Panc1 (cell line): ENCODE measurements at regions not wholly inside any gene's neighbourhood (a gene's known extent, or its start where the extent isn't known, plus 50 kb on each side); places are given as distances from the start of the nearest gene placed in this dataset.

ENCODE experiments used
- ATAC-seq: fragments of 200-7000 bp; cut with Tn5 transposase; 2 replicates; pipeline ENCODE4 v1.9.1; 2020; ENCODE audit warnings: mild to moderate bottlenecking, moderate library complexity
- BruUV-seq: library from RNA; stranded (reverse); fragments of 400-500 nt; replicated peaks from 2 replicates; lab custom pipeline; 2021; lab: Mats Ljungman, UMichigan
- CTCF ChIA-PET: fragments of 300-600 bp; sonication (Branson Sonifier 250); formaldehyde crosslinking; loops from one replicate; lab custom pipeline; 2022; ENCODE audit warnings: antibody characterized with exemption; lab: Charles Lee
- POLR2A ChIA-PET: fragments of 300-600 bp; sonication (Branson Sonifier 250); formaldehyde crosslinking; loops from one replicate; lab custom pipeline; 2022; ENCODE audit warnings: antibody characterized with exemption; lab: Charles Lee
- DNase-seq: peaks from one replicate; pipeline ENCODE4 v3.0.0-alpha.2; 2010; ENCODE audit warnings: low read depth, low spot score
- H3K27ac ChIP-seq: 2 replicates; pipeline ENCODE4 v1.5.1; 2011; ENCODE audit warnings: mild to moderate bottlenecking, low read length, inconsistent platforms
- H3K27me3 ChIP-seq: fragments of 200-500 bp; sonication (Bioruptor generic); 2 replicates; pipeline ENCODE4 v1.6.0; 2014; ENCODE audit warnings: low read length, inconsistent platforms; ENCODE audit not compliant: control insufficient read depth, insufficient read depth
- H3K36me3 ChIP-seq: fragments of 200-500 bp; sonication (Bioruptor generic); 2 replicates; pipeline ENCODE4 v1.5.1; 2014; ENCODE audit warnings: inconsistent platforms, mild to moderate bottlenecking, low read length, moderate library complexity; ENCODE audit not compliant: control insufficient read depth, insufficient read depth
- H3K4me1 ChIP-seq: 2 replicates; pipeline ENCODE4 v1.5.1; 2011; ENCODE audit warnings: inconsistent platforms, mild to moderate bottlenecking, low read length, moderate library complexity; ENCODE audit not compliant: control insufficient read depth, insufficient read depth
- H3K4me3 ChIP-seq, 2 experiments: 2 replicates each; pipeline ENCODE4 v1.5.1; 2011 to 2012; ENCODE audit warnings: low read depth in 2 of 2, low read length in 2 of 2, mild to moderate bottlenecking in 2 of 2, inconsistent platforms in 1 of 2, moderate library complexity in 1 of 2
- H3K9me3 ChIP-seq: fragments of 200-500 bp; sonication (Bioruptor generic); 2 replicates; pipeline ENCODE4 v1.5.1; 2014; ENCODE audit warnings: low read depth, mild to moderate bottlenecking, inconsistent platforms, low read length, moderate library complexity; ENCODE audit not compliant: control insufficient read depth, insufficient read depth
- CTCF ChIP-seq: fragments of 450-650 bp; IDR thresholded peaks from 2 replicates; pipeline ENCODE4 v1.5.1; 2017; ENCODE audit warnings: mild to moderate bottlenecking
- POLR2AphosphoS5 ChIP-seq: IDR thresholded peaks from 2 replicates; pipeline ENCODE4 v1.6.1; 2012; ENCODE audit warnings: mild to moderate bottlenecking, low read depth, low read length, moderate library complexity
- SIN3A ChIP-seq: IDR thresholded peaks from 2 replicates; pipeline ENCODE4 v1.6.1; 2012; ENCODE audit warnings: low read depth, mild to moderate bottlenecking, low read length, moderate library complexity, borderline replicate concordance; ENCODE audit not compliant: insufficient read depth
- TCF7L2 ChIP-seq: IDR thresholded peaks from 2 replicates; pipeline ENCODE4 v1.6.1; 2011; ENCODE audit warnings: mild to moderate bottlenecking, low read depth, low read length, inconsistent platforms
- in situ Hi-C: cut with HindIII; loops from 2 replicates; pipeline ENCODE4 v1.10.0; 2016; ENCODE audit warnings: low sequenced_read_pairs, low pct_unique_long_range_greater_than_20kb
- intact Hi-C: fragments of 100-400 bp; cut with micrococcal nuclease; formaldehyde crosslinking; loops from one replicate; pipeline ENCODE4 v1.10.0; 2022; ENCODE audit not compliant: unreplicated experiment
- TF ChIP-seq, protein P1 (sequence below), 2 experiments: IDR thresholded peaks; 2 replicates each; pipeline ENCODE4 v1.6.1; 2011 to 2012; ENCODE audit warnings: low read depth in 2 of 2, control low read depth in 1 of 2, low read length in 1 of 2, mild to moderate bottlenecking in 1 of 2, moderate library complexity in 1 of 2; ENCODE audit not compliant: insufficient read depth in 1 of 2

GRCh38 chr7:53306846-53307245 lies 271.4 kb downstream of the POM121L12 start:
- in situ Hi-C loops, result no loop called here

GRCh38 chr7:53311205-53311604 lies 275.8 kb downstream of the POM121L12 start:
- DNase-seq (no peak), ATAC-seq (no peak)
- Histone ChIP-seq H3K27me3 (no peaks in the 10 kb centered on the region), H3K27ac (no peak overlapping the region), H3K4me3 (no peak overlapping the region), H3K9me3 (no peaks in the 10 kb centered on the region), H3K4me1 (no peaks in the 10 kb centered on the region), H3K36me3 (no peaks in the 10 kb centered on the region)
- BruUV-seq, result no TSS peak
- ChIA-PET CTCF (no interaction called here), POLR2A (no interaction called here)
- TF ChIP-seq CTCF (no peak), TCF7L2 (no peak), SIN3A (no peak)
- TF ChIP-seq, protein P1, sequence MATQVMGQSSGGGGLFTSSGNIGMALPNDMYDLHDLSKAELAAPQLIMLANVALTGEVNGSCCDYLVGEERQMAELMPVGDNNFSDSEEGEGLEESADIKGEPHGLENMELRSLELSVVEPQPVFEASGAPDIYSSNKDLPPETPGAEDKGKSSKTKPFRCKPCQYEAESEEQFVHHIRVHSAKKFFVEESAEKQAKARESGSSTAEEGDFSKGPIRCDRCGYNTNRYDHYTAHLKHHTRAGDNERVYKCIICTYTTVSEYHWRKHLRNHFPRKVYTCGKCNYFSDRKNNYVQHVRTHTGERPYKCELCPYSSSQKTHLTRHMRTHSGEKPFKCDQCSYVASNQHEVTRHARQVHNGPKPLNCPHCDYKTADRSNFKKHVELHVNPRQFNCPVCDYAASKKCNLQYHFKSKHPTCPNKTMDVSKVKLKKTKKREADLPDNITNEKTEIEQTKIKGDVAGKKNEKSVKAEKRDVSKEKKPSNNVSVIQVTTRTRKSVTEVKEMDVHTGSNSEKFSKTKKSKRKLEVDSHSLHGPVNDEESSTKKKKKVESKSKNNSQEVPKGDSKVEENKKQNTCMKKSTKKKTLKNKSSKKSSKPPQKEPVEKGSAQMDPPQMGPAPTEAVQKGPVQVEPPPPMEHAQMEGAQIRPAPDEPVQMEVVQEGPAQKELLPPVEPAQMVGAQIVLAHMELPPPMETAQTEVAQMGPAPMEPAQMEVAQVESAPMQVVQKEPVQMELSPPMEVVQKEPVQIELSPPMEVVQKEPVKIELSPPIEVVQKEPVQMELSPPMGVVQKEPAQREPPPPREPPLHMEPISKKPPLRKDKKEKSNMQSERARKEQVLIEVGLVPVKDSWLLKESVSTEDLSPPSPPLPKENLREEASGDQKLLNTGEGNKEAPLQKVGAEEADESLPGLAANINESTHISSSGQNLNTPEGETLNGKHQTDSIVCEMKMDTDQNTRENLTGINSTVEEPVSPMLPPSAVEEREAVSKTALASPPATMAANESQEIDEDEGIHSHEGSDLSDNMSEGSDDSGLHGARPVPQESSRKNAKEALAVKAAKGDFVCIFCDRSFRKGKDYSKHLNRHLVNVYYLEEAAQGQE (IDR thresholded peaks at IDR 0.05; ENCODE audit: insufficient read depth in 1 of 2, low read depth in 2 of 2, low read length in 1 of 2), result no peak
- intact Hi-C loops (no loop called here), in situ Hi-C loops (no loop called here)

More at GRCh38 chr7:53306846-53307245, 271.4 kb downstream of the POM121L12 start:
- intact Hi-C loops, result no loop called here
- POLR2A ChIA-PET, result no interaction called here
- Histone ChIP-seq H3K36me3 (no peaks in the 10 kb centered on the region), H3K27ac (no peak overlapping the region), H3K9me3 (no peaks in the 10 kb centered on the region), H3K4me3 (no peak overlapping the region), H3K4me1 (no peaks in the 10 kb centered on the region), H3K27me3 (no peaks in the 10 kb centered on the region)
- DNase-seq, result no peak
- TF ChIP-seq CTCF, result no peak
- no peak for TF ChIP-seq SIN3A
- TF ChIP-seq, protein P1 (IDR thresholded peaks at IDR 0.05; ENCODE audit: insufficient read depth in 1 of 2, low read depth in 2 of 2, low read length in 1 of 2), result no peak
- TF ChIP-seq POLR2AphosphoS5, result no peak
- TF ChIP-seq TCF7L2, result no peak
- CTCF ChIA-PET, result no interaction called here
- no peak for ATAC-seq
- no TSS peak for BruUV-seq
